Ovary (tissue), 7 donors: ENCODE measurements at regions not wholly inside any gene's neighbourhood (a gene's known extent, or its start where the extent isn't known, plus 50 kb on each side); places are given as distances from the start of the nearest gene placed in this dataset.
"Not testable (repeated sequence)": the region's sequence is repeated elsewhere in the genome, so short reads cannot be mapped to it uniquely, and the experiment has no call there.

Source experiments
- DNase-seq, 5 donors: peaks; one replicate each; pipeline ENCODE4 v3.0.0-alpha.2; 2019 to 2020
- H3K27ac ChIP-seq, 2 donors: fragments of 200-600 bp; one replicate each; pipeline versions ENCODE4 v1.5.1 to v1.8.0; 2019 to 2022
- H3K27me3 ChIP-seq: fragments of 200-600 bp; one replicate; pipeline ENCODE4 v1.8.0; 2022
- H3K36me3 ChIP-seq: fragments of 200-600 bp; sonication (generic); one replicate; pipeline ENCODE4 v1.5.1; 2019
- H3K4me1 ChIP-seq: one replicate; pipeline ENCODE4 v1.8.1; 2013; ENCODE audit warnings: mild to moderate bottlenecking, moderate library complexity; ENCODE audit not compliant: insufficient read depth
- H3K4me3 ChIP-seq: fragments of 200-600 bp; sonication (generic); one replicate; pipeline ENCODE4 v1.5.1; 2017
- H3K9me3 ChIP-seq, 2 donors: fragments of 200-600 bp in 1 of 2; sonication (generic) in 1 of 2; one replicate each; pipeline versions ENCODE4 v1.5.1 to v1.8.1; 2013 to 2019; ENCODE audit warnings: mild to moderate bottlenecking in 1 of 2, moderate library complexity in 1 of 2
- EP300 ChIP-seq: sonication (generic); formaldehyde crosslinking; IDR thresholded peaks from one replicate; pipeline ENCODE4 v1.6.1; 2017; ENCODE audit warnings: antibody characterized with exemption
- POLR2A ChIP-seq: fragments of 450-650 bp; IDR thresholded peaks from one replicate; pipeline ENCODE4 v1.6.1; 2017; ENCODE audit warnings: antibody characterized with exemption, mild to moderate bottlenecking, moderate library complexity
- WGBS, 3 donors: extraction: QIAGEN DNeasy Blood & Tissue Kit in 1 of 3; methylation state at CpG; one replicate each; pipeline versions ENCODE4 v1.1.5 to v1.1.7; 2013 to 2017; 5-methylcytosine and 5-hydroxymethylcytosine counted together
- intact Hi-C, 4 donors: fragments of 100-400 bp; cut with DNase I; formaldehyde crosslinking; loops; one replicate each; pipeline versions ENCODE4 v1.11.0 to v1.15.1; 2022 to 2023
- TF ChIP-seq, protein P1 (sequence below), 3 donors: fragments of 450-650 bp in 2 of 3; fragments of 200-600 bp in 1 of 3; IDR thresholded peaks; one replicate each; pipeline versions ENCODE4 v1.5.1 to v1.8.0; 2016 to 2022; ENCODE audit warnings: antibody characterized with exemption in 3 of 3, mild to moderate bottlenecking in 1 of 3
- donor health status: DM: no; HTN: no; CAD: no; lungs with moderate emphysema.
- donor health status: DM: no; HTN: no; CAD: no.
- donor health status: Bipolar disorder and iron deficiency.
- donor health status: DM: no; HTN: no; CAD: no.
- donor health status: DM: yes; HTN: yes; CAD: no.

DNA sequence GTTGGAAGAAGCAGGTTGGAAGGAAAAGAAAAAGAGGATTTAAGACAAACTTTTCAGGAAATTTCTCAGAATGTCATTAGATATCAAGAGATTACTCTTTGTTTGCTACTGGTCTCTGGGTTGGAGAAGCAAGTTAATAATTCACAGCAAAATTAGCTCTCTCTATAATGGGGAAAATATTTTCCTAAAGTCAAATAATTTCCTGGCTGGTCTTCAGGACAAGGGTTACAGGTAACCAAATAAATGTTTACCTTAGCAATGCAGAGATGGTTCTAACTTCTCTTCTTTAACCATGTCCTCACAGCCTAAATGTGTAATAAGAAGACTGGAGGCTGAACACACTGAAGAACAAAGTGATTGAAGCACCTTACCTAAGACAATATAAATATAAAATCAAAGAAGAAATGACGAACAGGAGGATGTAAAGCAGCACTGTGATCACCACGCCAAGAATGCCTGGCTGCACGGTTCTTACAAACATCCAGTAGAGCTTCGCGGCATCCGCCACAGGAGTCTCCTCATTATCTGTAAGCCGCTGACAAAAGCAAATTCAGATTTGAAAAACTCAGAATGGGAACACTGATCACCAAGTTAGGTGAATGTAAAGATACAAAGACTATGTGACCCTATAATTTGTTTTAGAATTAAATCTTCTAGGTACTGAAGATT is 717.5 kb downstream of the TFAP2A start:
- intact Hi-C loops = no loop called here
- Histone ChIP-seq H3K4me1 (no peaks in the 10 kb centered on the region), H3K4me3 (no peak overlapping the region), H3K27me3 (no peaks in the 10 kb centered on the region), H3K36me3 (no peaks in the 10 kb centered on the region), H3K9me3 (no peaks in the 10 kb centered on the region), H3K27ac (no peak overlapping the region)
- no peak for DNase-seq
- TF ChIP-seq POLR2A (no peak), EP300 (no peak)
- TF ChIP-seq, protein P1, sequence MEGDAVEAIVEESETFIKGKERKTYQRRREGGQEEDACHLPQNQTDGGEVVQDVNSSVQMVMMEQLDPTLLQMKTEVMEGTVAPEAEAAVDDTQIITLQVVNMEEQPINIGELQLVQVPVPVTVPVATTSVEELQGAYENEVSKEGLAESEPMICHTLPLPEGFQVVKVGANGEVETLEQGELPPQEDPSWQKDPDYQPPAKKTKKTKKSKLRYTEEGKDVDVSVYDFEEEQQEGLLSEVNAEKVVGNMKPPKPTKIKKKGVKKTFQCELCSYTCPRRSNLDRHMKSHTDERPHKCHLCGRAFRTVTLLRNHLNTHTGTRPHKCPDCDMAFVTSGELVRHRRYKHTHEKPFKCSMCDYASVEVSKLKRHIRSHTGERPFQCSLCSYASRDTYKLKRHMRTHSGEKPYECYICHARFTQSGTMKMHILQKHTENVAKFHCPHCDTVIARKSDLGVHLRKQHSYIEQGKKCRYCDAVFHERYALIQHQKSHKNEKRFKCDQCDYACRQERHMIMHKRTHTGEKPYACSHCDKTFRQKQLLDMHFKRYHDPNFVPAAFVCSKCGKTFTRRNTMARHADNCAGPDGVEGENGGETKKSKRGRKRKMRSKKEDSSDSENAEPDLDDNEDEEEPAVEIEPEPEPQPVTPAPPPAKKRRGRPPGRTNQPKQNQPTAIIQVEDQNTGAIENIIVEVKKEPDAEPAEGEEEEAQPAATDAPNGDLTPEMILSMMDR (IDR thresholded peaks at IDR 0.05) = no peak
- WGBS, 3 donors = 85 to 86% (median 86%) methylated on average over 7 of the region's 7 CpGs

DNA sequence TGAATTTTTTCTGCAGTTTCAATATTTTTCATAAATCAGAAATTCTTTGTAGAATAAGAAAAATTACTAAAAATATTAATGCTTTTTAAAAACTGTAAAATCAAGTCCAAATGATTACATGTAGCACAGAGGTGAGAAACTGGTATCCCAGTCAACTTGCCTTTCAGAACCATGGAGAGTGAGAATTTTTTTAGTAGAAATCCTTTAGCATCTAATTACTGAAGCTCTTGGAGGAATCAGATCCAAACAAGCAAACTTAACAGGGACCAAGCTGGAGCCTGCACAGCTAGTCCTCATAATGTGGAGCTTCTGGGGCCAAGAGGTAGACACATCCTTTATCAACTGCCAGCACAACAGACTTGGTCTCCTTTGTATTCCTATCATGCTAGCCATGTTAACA is 724.5 kb downstream of the TFAP2A start:
- no peaks in the 10 kb centered on the region for H3K9me3 ChIP-seq
- no peaks in the 10 kb centered on the region for H3K4me1 ChIP-seq
- H3K27me3 ChIP-seq = no peaks in the 10 kb centered on the region
- intact Hi-C loops = no loop called here
- TF ChIP-seq, protein P1 (IDR thresholded peaks at IDR 0.05) = no peak
- TF ChIP-seq EP300 = no peak
- TF ChIP-seq POLR2A = no peak
- no peak overlapping the region for H3K27ac ChIP-seq
- H3K36me3 ChIP-seq = no peaks in the 10 kb centered on the region
- no peak for DNase-seq
- H3K4me3 ChIP-seq = no peak overlapping the region

DNA sequence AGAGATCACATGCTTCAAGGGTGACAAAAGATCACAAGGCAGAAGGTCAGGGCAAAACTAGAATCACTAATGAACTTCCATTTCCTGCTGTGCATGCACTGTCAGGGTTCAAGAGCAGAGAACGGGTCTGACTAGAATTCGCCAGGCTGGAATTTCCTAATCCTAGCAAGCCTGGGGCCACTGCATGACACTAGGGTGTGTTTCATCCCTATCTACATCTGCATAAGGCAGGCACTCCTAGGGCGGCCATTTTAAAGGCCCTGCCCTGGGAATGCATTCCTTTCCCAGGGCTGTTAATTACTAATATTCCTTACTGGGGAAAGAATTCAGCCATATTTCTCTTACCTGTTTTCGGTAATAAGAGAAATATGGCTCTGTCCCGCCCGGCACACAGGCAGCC is 734.1 kb downstream of the TFAP2A start:
- H3K9me3 ChIP-seq, intact Hi-C loops, H3K4me1 ChIP-seq, H3K27ac ChIP-seq, H3K36me3 ChIP-seq, H3K27me3 ChIP-seq, H3K4me3 ChIP-seq, DNase-seq: not testable (repeated sequence)
- 89 to 91% (median 91%) methylated on average over 6 of the region's 6 CpGs for WGBS, 3 donors

DNA sequence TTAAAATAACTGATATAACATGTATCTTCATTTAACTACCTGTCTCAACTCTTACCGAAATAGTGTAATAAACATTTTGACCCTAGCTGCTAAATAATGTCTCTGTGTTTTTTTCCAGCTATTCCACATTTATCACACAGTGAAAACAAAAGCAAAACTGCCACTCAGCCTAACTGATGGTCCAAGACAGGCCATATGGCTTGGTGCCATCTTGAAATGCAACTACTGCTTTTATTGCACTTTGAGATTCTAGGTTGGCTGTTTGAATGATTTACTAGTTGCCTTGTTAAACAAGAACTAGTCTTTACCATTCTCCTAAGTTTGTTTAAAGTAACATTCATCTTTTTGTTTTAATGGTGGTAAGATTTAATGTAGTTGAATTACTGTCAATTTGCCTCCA is 739.8 kb downstream of the TFAP2A start:
- Histone ChIP-seq H3K27me3 (no peaks in the 10 kb centered on the region), H3K27ac (no peak overlapping the region), H3K4me1 (no peaks in the 10 kb centered on the region), H3K4me3 (no peak overlapping the region), H3K36me3 (no peaks in the 10 kb centered on the region), H3K9me3 (no peaks in the 10 kb centered on the region)
- no peak for DNase-seq
- WGBS, 3 donors = 19 to 34% (median 26%) methylated on average over 1 of the region's 1 CpG
- TF ChIP-seq EP300 (no peak), POLR2A (no peak)
- TF ChIP-seq, protein P1 (IDR thresholded peaks at IDR 0.05) = no peak
- intact Hi-C loops = no loop called here

DNA sequence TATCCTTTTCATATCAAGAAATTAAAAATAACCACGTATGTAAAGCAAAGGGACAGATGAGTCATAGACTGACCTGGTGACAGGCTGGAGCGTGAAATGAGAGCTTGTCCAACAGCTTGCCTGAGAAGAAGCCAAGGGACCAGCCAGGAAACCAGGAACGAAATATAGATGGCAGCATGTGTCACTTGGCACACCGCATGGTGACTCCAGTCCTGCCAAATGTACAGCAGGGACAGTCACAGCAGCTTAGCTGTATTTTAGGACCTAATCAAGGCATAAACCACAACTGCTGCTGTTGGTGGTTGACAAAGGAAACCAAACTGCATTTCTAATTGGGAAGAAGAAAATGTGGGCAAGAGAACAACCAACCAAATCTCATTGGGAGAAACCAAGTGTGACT is 755.0 kb downstream of the TFAP2A start:
- H3K4me3 ChIP-seq = no peak overlapping the region
- no peak for DNase-seq
- no peaks in the 10 kb centered on the region for H3K27me3 ChIP-seq
- WGBS, 3 donors = 69 to 80% (median 77%) methylated on average over 4 of the region's 4 CpGs
- TF ChIP-seq POLR2A (no peak), EP300 (no peak)
- TF ChIP-seq, protein P1 (IDR thresholded peaks at IDR 0.05) = no peak
- H3K27ac ChIP-seq = no peak overlapping the region
- H3K36me3 ChIP-seq = no peaks in the 10 kb centered on the region
- H3K4me1 ChIP-seq = no peaks in the 10 kb centered on the region
- H3K9me3 ChIP-seq = no peaks in the 10 kb centered on the region
- intact Hi-C loops = no loop called here
